Calu3 (cell line): ENCODE measurements at regions not wholly inside any gene's neighbourhood (a gene's known extent, or its start where the extent isn't known, plus 50 kb on each side); places are given as distances from the start of the nearest gene placed in this dataset.

ENCODE experiments used
- BruUV-seq: library from RNA; stranded (reverse); fragments of 400-500 nt; replicated peaks from 2 replicates; lab custom pipeline; 2021; lab: Mats Ljungman, UMichigan
- CTCF ChIA-PET: fragments of 300-600 bp; sonication (Branson Sonifier 250); formaldehyde crosslinking; loops from one replicate; lab custom pipeline; 2022; ENCODE audit warnings: antibody characterized with exemption; lab: Charles Lee
- DNase-seq: peaks from one replicate; pipeline ENCODE4 v3.0.0; 2022
- H3K27ac Mint-ChIP-seq: one replicate; pipeline ENCODE4 v1.8.0; 2022; ENCODE audit warnings: mixed read lengths; ENCODE audit not compliant: unreplicated experiment
- H3K27me3 Mint-ChIP-seq: one replicate; pipeline ENCODE4 v1.8.0; 2022; ENCODE audit warnings: mixed read lengths; ENCODE audit not compliant: unreplicated experiment
- H3K36me3 Mint-ChIP-seq: one replicate; pipeline ENCODE4 v1.8.0; 2022; ENCODE audit warnings: mild to moderate bottlenecking, moderate library complexity, mixed read lengths; ENCODE audit not compliant: insufficient read depth, unreplicated experiment
- H3K4me1 Mint-ChIP-seq: one replicate; pipeline ENCODE4 v1.8.0; 2022; ENCODE audit warnings: mild to moderate bottlenecking, low read depth, mixed read lengths; ENCODE audit not compliant: unreplicated experiment
- H3K4me3 Mint-ChIP-seq: one replicate; pipeline ENCODE4 v1.8.0; 2022; ENCODE audit warnings: mild to moderate bottlenecking, low read depth, moderate library complexity, mixed read lengths; ENCODE audit not compliant: unreplicated experiment
- H3K9me3 Mint-ChIP-seq: one replicate; pipeline ENCODE4 v1.8.0; 2022; ENCODE audit warnings: low read depth, mixed read lengths; ENCODE audit not compliant: unreplicated experiment
- CTCF ChIP-seq: fragments of 200-600 bp; IDR thresholded peaks from one replicate; pipeline ENCODE4 v1.8.0; 2022; ENCODE audit warnings: antibody characterized with exemption; ENCODE audit not compliant: unreplicated experiment
- intact Hi-C: fragments of 100-400 bp; cut with micrococcal nuclease; formaldehyde crosslinking; loops from one replicate; pipeline ENCODE4 v1.10.0; 2022; ENCODE audit not compliant: unreplicated experiment

- Mint-ChIP-seq H3K36me3 (no peaks in the 10 kb centered on the region), H3K27ac (no peak overlapping the region)
Measured at GRCh38 chr3:17836919-17837318, 94.5 kb upstream of the TBC1D5 start.

GRCh38 chr3:17836092-17836491 is 93.7 kb upstream of the TBC1D5 start:
- CTCF ChIA-PET = no interaction called here
- H3K27ac Mint-ChIP-seq = no peak overlapping the region
- no peaks in the 10 kb centered on the region for H3K9me3 Mint-ChIP-seq
- intact Hi-C loops = no loop called here
- no peak for DNase-seq
- BruUV-seq = no TSS peak
- no peak overlapping the region for H3K4me3 Mint-ChIP-seq
- peaks cover 7% of the 10 kb centered on the region for H3K4me1 Mint-ChIP-seq
- no peaks in the 10 kb centered on the region for H3K36me3 Mint-ChIP-seq
- H3K27me3 Mint-ChIP-seq = no peaks in the 10 kb centered on the region
- no peak for TF ChIP-seq CTCF

More at GRCh38 chr3:17836919-17837318, 94.5 kb upstream of the TBC1D5 start:
- no peak for DNase-seq
- no peak for TF ChIP-seq CTCF
- intact Hi-C loops = no loop called here
- Mint-ChIP-seq H3K27me3 (no peaks in the 10 kb centered on the region), H3K4me1 (peaks cover 7% of the 10 kb centered on the region), H3K4me3 (no peak overlapping the region), H3K9me3 (no peaks in the 10 kb centered on the region)
- CTCF ChIA-PET = no interaction called here
- BruUV-seq = no TSS peak

- TF ChIP-seq CTCF = no peak
- no peaks in the 10 kb centered on the region for H3K27me3 Mint-ChIP-seq
- CTCF ChIA-PET = no interaction called here
- no peaks in the 10 kb centered on the region for H3K9me3 Mint-ChIP-seq
- DNase-seq = peak; percentile 45
- H3K4me1 Mint-ChIP-seq = peaks cover 7% of the 10 kb centered on the region
- BruUV-seq = no TSS peak
- intact Hi-C loops = loop anchor here (5.0 kb wide), 2 partner anchors 87 to 142 kb away; no protein-coding TSS in a partner anchor
- H3K4me3 Mint-ChIP-seq = no peak overlapping the region
- H3K36me3 Mint-ChIP-seq = no peaks in the 10 kb centered on the region
- no peak overlapping the region for H3K27ac Mint-ChIP-seq
Measured at GRCh38 chr3:17833786-17834559, 91.5 kb upstream of the TBC1D5 start.

GRCh38 chr3:17832016-17832415 is 89.6 kb upstream of the TBC1D5 start:
- Mint-ChIP-seq H3K27ac (no peak overlapping the region), H3K4me1 (peaks cover 7% of the 10 kb centered on the region), H3K9me3 (no peaks in the 10 kb centered on the region), H3K4me3 (no peak overlapping the region), H3K36me3 (no peaks in the 10 kb centered on the region), H3K27me3 (no peaks in the 10 kb centered on the region)
- no TSS peak for BruUV-seq
- intact Hi-C loops = loop anchor here (5.0 kb wide), 2 partner anchors 85 to 140 kb away; no protein-coding TSS in a partner anchor
- TF ChIP-seq CTCF = no peak
- CTCF ChIA-PET = interaction anchor here (1.0 kb wide), 1 partner anchor 138 kb away, joined by 6 read pairs; no protein-coding TSS in a partner anchor
- DNase-seq = no peak
